ENCODE measurements at regions not wholly inside any gene's neighbourhood (a gene's known extent, or its start where the extent isn't known, plus 50 kb on each side); places are given as distances from the start of the nearest gene placed in this dataset.

DNA sequence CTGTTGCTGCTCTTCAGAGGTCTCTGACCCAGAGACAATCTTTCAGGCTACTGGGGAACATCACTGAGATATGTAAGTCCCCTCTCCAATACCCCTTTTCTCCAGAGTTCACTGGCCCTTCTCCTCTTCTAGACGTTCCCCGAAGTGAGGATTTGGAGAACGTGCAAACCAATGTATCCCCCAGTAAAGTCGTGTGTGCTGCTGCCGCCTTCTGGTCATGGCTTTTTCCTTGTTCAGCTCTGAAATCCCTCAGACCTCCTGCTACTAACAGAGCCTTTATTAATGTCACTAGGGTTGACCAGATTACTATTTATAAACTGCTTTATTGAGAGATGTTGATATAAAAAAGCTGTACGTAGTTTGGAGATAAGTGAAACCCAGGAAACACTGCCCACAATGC, 1028.6 kb downstream of the CDH9 start:
- TF ChIP-seq, protein P1, sequence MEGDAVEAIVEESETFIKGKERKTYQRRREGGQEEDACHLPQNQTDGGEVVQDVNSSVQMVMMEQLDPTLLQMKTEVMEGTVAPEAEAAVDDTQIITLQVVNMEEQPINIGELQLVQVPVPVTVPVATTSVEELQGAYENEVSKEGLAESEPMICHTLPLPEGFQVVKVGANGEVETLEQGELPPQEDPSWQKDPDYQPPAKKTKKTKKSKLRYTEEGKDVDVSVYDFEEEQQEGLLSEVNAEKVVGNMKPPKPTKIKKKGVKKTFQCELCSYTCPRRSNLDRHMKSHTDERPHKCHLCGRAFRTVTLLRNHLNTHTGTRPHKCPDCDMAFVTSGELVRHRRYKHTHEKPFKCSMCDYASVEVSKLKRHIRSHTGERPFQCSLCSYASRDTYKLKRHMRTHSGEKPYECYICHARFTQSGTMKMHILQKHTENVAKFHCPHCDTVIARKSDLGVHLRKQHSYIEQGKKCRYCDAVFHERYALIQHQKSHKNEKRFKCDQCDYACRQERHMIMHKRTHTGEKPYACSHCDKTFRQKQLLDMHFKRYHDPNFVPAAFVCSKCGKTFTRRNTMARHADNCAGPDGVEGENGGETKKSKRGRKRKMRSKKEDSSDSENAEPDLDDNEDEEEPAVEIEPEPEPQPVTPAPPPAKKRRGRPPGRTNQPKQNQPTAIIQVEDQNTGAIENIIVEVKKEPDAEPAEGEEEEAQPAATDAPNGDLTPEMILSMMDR (IDR thresholded peaks at IDR 0.05): peak; percentile 66
- no peak for TF ChIP-seq POLR2AphosphoS5 (IDR thresholded peaks at IDR 0.05; ENCODE audit: low read depth, low read length)
